ENCODE measurements at regions not wholly inside any gene's neighbourhood (a gene's known extent, or its start where the extent isn't known, plus 50 kb on each side); places are given as distances from the start of the nearest gene placed in this dataset.

- no peak for DNase-seq (ENCODE audit: low read depth)
- TF ChIP-seq MYC (IDR thresholded peaks at IDR 0.05; ENCODE audit: low read depth, low read length) (no peak), MAX (IDR thresholded peaks at IDR 0.05; ENCODE audit: low read depth, low read length) (no peak), CTCF (IDR thresholded peaks at IDR 0.05; ENCODE audit: low read depth, low read length) (no peak), POLR2A (IDR thresholded peaks at IDR 0.05; ENCODE audit: extremely low read depth, insufficient read length) (no peak)
- no peak overlapping the region for H3K4me3 ChIP-seq (ENCODE audit: low read depth, low read length)
Observed at GRCh38 chr3:29099775-29100174, 181.1 kb upstream of the RBMS3 start.

- no peak overlapping the region for H3K4me3 ChIP-seq (ENCODE audit: low read depth, low read length)
- no peak for TF ChIP-seq MAX (IDR thresholded peaks at IDR 0.05; ENCODE audit: low read depth, low read length)
- no peak for TF ChIP-seq MYC (IDR thresholded peaks at IDR 0.05; ENCODE audit: low read depth, low read length)
- TF ChIP-seq CTCF (IDR thresholded peaks at IDR 0.05; ENCODE audit: low read depth, low read length) = no peak
- no peak for TF ChIP-seq POLR2A (IDR thresholded peaks at IDR 0.05; ENCODE audit: extremely low read depth, insufficient read length)
- DNase-seq (ENCODE audit: low read depth) = no peak
Observed at GRCh38 chr3:29100292-29100691, 180.6 kb upstream of the RBMS3 start.

- TF ChIP-seq CTCF (IDR thresholded peaks at IDR 0.05; ENCODE audit: low read depth, low read length) (no peak), POLR2A (IDR thresholded peaks at IDR 0.05; ENCODE audit: extremely low read depth, insufficient read length) (no peak), MYC (IDR thresholded peaks at IDR 0.05; ENCODE audit: low read depth, low read length) (no peak), MAX (IDR thresholded peaks at IDR 0.05; ENCODE audit: low read depth, low read length) (no peak)
- no peak overlapping the region for H3K4me3 ChIP-seq (ENCODE audit: low read depth, low read length)
- DNase-seq (ENCODE audit: low read depth) = no peak
Observed at GRCh38 chr3:29128001-29128400, 152.9 kb upstream of the RBMS3 start.

- H3K4me3 ChIP-seq (ENCODE audit: low read depth, low read length) = no peak overlapping the region
- TF ChIP-seq POLR2A (IDR thresholded peaks at IDR 0.05; ENCODE audit: extremely low read depth, insufficient read length) (no peak), MYC (IDR thresholded peaks at IDR 0.05; ENCODE audit: low read depth, low read length) (no peak), CTCF (IDR thresholded peaks at IDR 0.05; ENCODE audit: low read depth, low read length) (no peak), MAX (IDR thresholded peaks at IDR 0.05; ENCODE audit: low read depth, low read length) (no peak)
- no peak for DNase-seq (ENCODE audit: low read depth)
Observed at GRCh38 chr3:29137601-29138000, 143.3 kb upstream of the RBMS3 start.

GRCh38 chr3:29138171-29138570 lies 142.7 kb upstream of the RBMS3 start:
- no peak for TF ChIP-seq MAX (IDR thresholded peaks at IDR 0.05; ENCODE audit: low read depth, low read length)
- no peak for TF ChIP-seq CTCF (IDR thresholded peaks at IDR 0.05; ENCODE audit: low read depth, low read length)
- no peak for TF ChIP-seq POLR2A (IDR thresholded peaks at IDR 0.05; ENCODE audit: extremely low read depth, insufficient read length)
- no peak for TF ChIP-seq MYC (IDR thresholded peaks at IDR 0.05; ENCODE audit: low read depth, low read length)
- no peak overlapping the region for H3K4me3 ChIP-seq (ENCODE audit: low read depth, low read length)
- DNase-seq (ENCODE audit: low read depth) = no peak

- H3K4me3 ChIP-seq (ENCODE audit: low read depth, low read length) = no peak overlapping the region
- TF ChIP-seq MYC (IDR thresholded peaks at IDR 0.05; ENCODE audit: low read depth, low read length) (no peak), MAX (IDR thresholded peaks at IDR 0.05; ENCODE audit: low read depth, low read length) (no peak), POLR2A (IDR thresholded peaks at IDR 0.05; ENCODE audit: extremely low read depth, insufficient read length) (no peak), CTCF (IDR thresholded peaks at IDR 0.05; ENCODE audit: low read depth, low read length) (no peak)
- no peak for DNase-seq (ENCODE audit: low read depth)
Observed at GRCh38 chr3:29140666-29141065, 140.2 kb upstream of the RBMS3 start.
